ENCODE measurements at regions not wholly inside any gene's neighbourhood (a gene's known extent, or its start where the extent isn't known, plus 50 kb on each side); places are given as distances from the start of the nearest gene placed in this dataset.

DNA sequence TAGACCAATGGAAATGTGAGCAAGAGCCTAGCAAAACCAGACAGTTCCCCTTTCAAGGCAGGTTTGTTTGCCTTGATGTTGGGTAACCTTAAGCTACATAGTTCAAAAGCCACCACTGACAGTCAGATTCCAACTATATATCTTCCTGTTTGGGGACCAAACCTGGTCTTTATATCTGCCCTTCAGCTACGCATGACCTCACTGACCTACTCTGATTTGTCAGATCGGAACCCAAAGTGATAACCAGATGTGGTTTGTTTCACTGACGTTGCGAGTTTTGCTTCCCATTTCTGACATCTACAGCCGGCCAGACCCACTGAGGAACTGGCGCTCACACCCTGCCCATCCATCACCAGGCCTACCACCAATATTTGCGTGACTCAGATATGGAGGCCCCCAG lies 361.1 kb upstream of the CHRM3 start:
- no peaks in the 10 kb centered on the region for H3K27me3 Mint-ChIP-seq (ENCODE audit: low read depth)
- DNase-seq (ENCODE audit: low spot score) (no peak), ATAC-seq (no peak)
- no peaks in the 10 kb centered on the region for H3K9me3 Mint-ChIP-seq
- peaks cover 13% of the 10 kb centered on the region for H3K4me1 Mint-ChIP-seq
- H3K27ac Mint-ChIP-seq = no peak overlapping the region
- POLR2A ChIA-PET = no interaction called here
- H3K36me3 Mint-ChIP-seq = no peaks in the 10 kb centered on the region
- no peak overlapping the region for H3K4me3 Mint-ChIP-seq
- TF ChIP-seq, protein P1, sequence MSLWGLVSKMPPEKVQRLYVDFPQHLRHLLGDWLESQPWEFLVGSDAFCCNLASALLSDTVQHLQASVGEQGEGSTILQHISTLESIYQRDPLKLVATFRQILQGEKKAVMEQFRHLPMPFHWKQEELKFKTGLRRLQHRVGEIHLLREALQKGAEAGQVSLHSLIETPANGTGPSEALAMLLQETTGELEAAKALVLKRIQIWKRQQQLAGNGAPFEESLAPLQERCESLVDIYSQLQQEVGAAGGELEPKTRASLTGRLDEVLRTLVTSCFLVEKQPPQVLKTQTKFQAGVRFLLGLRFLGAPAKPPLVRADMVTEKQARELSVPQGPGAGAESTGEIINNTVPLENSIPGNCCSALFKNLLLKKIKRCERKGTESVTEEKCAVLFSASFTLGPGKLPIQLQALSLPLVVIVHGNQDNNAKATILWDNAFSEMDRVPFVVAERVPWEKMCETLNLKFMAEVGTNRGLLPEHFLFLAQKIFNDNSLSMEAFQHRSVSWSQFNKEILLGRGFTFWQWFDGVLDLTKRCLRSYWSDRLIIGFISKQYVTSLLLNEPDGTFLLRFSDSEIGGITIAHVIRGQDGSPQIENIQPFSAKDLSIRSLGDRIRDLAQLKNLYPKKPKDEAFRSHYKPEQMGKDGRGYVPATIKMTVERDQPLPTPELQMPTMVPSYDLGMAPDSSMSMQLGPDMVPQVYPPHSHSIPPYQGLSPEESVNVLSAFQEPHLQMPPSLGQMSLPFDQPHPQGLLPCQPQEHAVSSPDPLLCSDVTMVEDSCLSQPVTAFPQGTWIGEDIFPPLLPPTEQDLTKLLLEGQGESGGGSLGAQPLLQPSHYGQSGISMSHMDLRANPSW (CRISPR knock-in tag; conservative IDR thresholded peaks at IDR 0.05; ENCODE audit: low read depth) = no peak
- TF ChIP-seq GTF2I (CRISPR knock-in tag; conservative IDR thresholded peaks at IDR 0.05) = no peak
- no peak for TF ChIP-seq ZNF317 (CRISPR knock-in tag; IDR thresholded peaks at IDR 0.05; ENCODE audit: borderline replicate concordance, low read depth)
- TF ChIP-seq, protein P2, sequence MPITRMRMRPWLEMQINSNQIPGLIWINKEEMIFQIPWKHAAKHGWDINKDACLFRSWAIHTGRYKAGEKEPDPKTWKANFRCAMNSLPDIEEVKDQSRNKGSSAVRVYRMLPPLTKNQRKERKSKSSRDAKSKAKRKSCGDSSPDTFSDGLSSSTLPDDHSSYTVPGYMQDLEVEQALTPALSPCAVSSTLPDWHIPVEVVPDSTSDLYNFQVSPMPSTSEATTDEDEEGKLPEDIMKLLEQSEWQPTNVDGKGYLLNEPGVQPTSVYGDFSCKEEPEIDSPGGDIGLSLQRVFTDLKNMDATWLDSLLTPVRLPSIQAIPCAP (CRISPR knock-in tag; IDR thresholded peaks at IDR 0.05) = no peak
- no peak for TF ChIP-seq OVOL2 (CRISPR knock-in tag; IDR thresholded peaks at IDR 0.05; ENCODE audit: borderline replicate concordance)
- TF ChIP-seq, protein P3, sequence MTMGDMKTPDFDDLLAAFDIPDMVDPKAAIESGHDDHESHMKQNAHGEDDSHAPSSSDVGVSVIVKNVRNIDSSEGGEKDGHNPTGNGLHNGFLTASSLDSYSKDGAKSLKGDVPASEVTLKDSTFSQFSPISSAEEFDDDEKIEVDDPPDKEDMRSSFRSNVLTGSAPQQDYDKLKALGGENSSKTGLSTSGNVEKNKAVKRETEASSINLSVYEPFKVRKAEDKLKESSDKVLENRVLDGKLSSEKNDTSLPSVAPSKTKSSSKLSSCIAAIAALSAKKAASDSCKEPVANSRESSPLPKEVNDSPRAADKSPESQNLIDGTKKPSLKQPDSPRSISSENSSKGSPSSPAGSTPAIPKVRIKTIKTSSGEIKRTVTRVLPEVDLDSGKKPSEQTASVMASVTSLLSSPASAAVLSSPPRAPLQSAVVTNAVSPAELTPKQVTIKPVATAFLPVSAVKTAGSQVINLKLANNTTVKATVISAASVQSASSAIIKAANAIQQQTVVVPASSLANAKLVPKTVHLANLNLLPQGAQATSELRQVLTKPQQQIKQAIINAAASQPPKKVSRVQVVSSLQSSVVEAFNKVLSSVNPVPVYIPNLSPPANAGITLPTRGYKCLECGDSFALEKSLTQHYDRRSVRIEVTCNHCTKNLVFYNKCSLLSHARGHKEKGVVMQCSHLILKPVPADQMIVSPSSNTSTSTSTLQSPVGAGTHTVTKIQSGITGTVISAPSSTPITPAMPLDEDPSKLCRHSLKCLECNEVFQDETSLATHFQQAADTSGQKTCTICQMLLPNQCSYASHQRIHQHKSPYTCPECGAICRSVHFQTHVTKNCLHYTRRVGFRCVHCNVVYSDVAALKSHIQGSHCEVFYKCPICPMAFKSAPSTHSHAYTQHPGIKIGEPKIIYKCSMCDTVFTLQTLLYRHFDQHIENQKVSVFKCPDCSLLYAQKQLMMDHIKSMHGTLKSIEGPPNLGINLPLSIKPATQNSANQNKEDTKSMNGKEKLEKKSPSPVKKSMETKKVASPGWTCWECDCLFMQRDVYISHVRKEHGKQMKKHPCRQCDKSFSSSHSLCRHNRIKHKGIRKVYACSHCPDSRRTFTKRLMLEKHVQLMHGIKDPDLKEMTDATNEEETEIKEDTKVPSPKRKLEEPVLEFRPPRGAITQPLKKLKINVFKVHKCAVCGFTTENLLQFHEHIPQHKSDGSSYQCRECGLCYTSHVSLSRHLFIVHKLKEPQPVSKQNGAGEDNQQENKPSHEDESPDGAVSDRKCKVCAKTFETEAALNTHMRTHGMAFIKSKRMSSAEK (CRISPR knock-in tag; IDR thresholded peaks at IDR 0.05; ENCODE audit: borderline replicate concordance) = no peak
- no peak for TF ChIP-seq TCF7 (CRISPR knock-in tag; IDR thresholded peaks at IDR 0.05; ENCODE audit: low read depth)
- TF ChIP-seq SMAD4 (CRISPR knock-in tag; IDR thresholded peaks at IDR 0.05) = no peak
- no peak for TF ChIP-seq NR2C2 (CRISPR knock-in tag; IDR thresholded peaks at IDR 0.05)
- no peak for TF ChIP-seq CREM (CRISPR knock-in tag; IDR thresholded peaks at IDR 0.05)
- no peak for TF ChIP-seq ZNF232 (CRISPR knock-in tag; IDR thresholded peaks at IDR 0.05)
- TF ChIP-seq TEAD1 (CRISPR knock-in tag; IDR thresholded peaks at IDR 0.05) = no peak
- TF ChIP-seq ESRRA (CRISPR knock-in tag; IDR thresholded peaks at IDR 0.05; ENCODE audit: borderline replicate concordance) = no peak
- CTCF ChIA-PET = no interaction called here

DNA sequence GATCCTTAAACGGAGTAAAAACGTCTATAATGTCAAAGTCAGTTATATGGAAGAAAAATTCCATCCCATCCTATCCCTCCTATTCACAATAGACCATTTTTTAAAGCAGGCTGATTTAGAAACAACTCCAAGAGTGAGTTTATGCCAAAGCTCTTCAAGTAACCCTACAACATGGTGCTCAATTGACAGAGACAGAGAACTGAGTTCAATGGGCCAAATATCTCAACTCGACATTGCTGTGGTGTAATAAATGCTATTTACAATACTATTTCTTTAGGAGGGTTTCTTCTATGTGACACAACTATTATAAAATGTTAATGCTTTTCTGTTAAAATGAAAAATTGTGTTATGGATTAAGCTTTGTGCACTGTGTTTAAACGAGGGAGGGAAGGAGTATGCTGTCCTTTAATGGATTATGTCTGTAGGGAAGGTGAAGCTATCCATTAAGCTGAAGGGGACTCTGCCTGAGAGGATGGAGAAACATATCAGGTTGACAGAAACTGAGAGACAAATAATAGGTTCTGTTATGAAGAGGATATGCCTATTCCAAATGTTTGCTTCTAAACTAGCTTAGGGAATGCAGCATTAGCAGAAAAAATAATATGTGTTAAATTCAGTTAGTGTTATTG lies 362.5 kb upstream of the CHRM3 start:
- no peaks in the 10 kb centered on the region for H3K27me3 Mint-ChIP-seq (ENCODE audit: low read depth)
- no peak overlapping the region for H3K27ac Mint-ChIP-seq
- DNase-seq (ENCODE audit: low spot score) (no peak), ATAC-seq (no peak)
- peaks cover 15% of the 10 kb centered on the region for H3K4me1 Mint-ChIP-seq
- no peak overlapping the region for H3K4me3 Mint-ChIP-seq
- CTCF ChIA-PET = no interaction called here
- no peaks in the 10 kb centered on the region for H3K36me3 Mint-ChIP-seq
- POLR2A ChIA-PET = no interaction called here
- H3K9me3 Mint-ChIP-seq = no peaks in the 10 kb centered on the region
- TF ChIP-seq, protein P4, sequence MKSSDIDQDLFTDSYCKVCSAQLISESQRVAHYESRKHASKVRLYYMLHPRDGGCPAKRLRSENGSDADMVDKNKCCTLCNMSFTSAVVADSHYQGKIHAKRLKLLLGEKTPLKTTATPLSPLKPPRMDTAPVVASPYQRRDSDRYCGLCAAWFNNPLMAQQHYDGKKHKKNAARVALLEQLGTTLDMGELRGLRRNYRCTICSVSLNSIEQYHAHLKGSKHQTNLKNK (CRISPR knock-in tag; IDR thresholded peaks at IDR 0.05) = no peak
- TF ChIP-seq MXD4 (CRISPR knock-in tag; IDR thresholded peaks at IDR 0.05; ENCODE audit: borderline replicate concordance) = no peak
- TF ChIP-seq, protein P5, sequence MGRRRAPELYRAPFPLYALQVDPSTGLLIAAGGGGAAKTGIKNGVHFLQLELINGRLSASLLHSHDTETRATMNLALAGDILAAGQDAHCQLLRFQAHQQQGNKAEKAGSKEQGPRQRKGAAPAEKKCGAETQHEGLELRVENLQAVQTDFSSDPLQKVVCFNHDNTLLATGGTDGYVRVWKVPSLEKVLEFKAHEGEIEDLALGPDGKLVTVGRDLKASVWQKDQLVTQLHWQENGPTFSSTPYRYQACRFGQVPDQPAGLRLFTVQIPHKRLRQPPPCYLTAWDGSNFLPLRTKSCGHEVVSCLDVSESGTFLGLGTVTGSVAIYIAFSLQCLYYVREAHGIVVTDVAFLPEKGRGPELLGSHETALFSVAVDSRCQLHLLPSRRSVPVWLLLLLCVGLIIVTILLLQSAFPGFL (CRISPR knock-in tag; IDR thresholded peaks at IDR 0.05; ENCODE audit: borderline replicate concordance) = no peak
- TF ChIP-seq JAZF1 (CRISPR knock-in tag; IDR thresholded peaks at IDR 0.05) = no peak
- TF ChIP-seq, protein P6, sequence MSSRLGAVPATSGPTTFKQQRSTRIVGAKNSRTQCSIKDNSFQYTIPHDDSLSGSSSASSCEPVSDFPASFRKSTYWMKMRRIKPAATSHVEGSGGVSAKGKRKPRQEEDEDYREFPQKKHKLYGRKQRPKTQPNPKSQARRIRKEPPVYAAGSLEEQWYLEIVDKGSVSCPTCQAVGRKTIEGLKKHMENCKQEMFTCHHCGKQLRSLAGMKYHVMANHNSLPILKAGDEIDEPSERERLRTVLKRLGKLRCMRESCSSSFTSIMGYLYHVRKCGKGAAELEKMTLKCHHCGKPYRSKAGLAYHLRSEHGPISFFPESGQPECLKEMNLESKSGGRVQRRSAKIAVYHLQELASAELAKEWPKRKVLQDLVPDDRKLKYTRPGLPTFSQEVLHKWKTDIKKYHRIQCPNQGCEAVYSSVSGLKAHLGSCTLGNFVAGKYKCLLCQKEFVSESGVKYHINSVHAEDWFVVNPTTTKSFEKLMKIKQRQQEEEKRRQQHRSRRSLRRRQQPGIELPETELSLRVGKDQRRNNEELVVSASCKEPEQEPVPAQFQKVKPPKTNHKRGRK (CRISPR knock-in tag; IDR thresholded peaks at IDR 0.05; ENCODE audit: borderline replicate concordance) = no peak
- TF ChIP-seq, protein P7, sequence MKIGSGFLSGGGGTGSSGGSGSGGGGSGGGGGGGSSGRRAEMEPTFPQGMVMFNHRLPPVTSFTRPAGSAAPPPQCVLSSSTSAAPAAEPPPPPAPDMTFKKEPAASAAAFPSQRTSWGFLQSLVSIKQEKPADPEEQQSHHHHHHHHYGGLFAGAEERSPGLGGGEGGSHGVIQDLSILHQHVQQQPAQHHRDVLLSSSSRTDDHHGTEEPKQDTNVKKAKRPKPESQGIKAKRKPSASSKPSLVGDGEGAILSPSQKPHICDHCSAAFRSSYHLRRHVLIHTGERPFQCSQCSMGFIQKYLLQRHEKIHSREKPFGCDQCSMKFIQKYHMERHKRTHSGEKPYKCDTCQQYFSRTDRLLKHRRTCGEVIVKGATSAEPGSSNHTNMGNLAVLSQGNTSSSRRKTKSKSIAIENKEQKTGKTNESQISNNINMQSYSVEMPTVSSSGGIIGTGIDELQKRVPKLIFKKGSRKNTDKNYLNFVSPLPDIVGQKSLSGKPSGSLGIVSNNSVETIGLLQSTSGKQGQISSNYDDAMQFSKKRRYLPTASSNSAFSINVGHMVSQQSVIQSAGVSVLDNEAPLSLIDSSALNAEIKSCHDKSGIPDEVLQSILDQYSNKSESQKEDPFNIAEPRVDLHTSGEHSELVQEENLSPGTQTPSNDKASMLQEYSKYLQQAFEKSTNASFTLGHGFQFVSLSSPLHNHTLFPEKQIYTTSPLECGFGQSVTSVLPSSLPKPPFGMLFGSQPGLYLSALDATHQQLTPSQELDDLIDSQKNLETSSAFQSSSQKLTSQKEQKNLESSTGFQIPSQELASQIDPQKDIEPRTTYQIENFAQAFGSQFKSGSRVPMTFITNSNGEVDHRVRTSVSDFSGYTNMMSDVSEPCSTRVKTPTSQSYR (CRISPR knock-in tag; IDR thresholded peaks at IDR 0.05) = no peak
